ENCODE measurements at regions not wholly inside any gene's neighbourhood (a gene's known extent, or its start where the extent isn't known, plus 50 kb on each side); places are given as distances from the start of the nearest gene placed in this dataset.
"Not testable (repeated sequence)": the region's sequence is repeated elsewhere in the genome, so short reads cannot be mapped to it uniquely, and the experiment has no call there.

DNA sequence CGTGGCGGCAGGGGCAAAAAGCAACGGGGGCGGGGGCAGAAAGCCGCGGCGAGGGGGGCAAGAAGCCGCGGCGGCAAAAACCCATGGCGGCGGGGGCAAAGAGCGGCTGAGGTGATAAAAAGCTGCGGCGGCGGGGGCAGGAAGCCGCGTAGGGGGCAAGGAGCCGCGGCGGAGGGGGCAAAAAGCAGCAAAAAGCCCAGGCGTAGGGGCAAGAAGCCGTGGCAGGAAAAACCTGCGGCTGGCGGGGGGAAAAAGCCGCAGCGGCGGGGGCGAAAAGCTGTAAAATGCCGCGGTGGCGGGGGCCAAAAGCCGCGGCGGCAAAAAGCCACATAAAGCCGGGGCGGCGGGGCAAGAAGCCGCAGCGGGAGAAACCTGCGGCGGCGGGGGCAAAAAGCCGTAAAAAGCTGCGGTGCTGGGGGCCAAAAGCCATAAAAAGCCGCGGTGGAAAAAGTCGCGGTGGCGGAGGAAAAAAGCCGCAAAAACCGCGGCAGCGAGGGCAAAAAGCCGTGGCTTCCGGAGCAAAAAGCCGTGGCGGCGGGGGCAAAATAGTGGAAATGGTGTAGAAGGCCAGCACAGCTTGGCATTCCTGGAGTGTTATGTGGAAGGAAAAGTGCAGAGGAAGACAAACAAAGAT lies 487.8 kb downstream of the ZNF33B start:
- TF ChIP-seq POLR2A (IDR thresholded peaks at IDR 0.05; ENCODE audit: low read length) (no peak), GATA1 (IDR thresholded peaks at IDR 0.05; ENCODE audit: low read depth, low read length) (no peak)
- no peak for DNase-seq

DNA sequence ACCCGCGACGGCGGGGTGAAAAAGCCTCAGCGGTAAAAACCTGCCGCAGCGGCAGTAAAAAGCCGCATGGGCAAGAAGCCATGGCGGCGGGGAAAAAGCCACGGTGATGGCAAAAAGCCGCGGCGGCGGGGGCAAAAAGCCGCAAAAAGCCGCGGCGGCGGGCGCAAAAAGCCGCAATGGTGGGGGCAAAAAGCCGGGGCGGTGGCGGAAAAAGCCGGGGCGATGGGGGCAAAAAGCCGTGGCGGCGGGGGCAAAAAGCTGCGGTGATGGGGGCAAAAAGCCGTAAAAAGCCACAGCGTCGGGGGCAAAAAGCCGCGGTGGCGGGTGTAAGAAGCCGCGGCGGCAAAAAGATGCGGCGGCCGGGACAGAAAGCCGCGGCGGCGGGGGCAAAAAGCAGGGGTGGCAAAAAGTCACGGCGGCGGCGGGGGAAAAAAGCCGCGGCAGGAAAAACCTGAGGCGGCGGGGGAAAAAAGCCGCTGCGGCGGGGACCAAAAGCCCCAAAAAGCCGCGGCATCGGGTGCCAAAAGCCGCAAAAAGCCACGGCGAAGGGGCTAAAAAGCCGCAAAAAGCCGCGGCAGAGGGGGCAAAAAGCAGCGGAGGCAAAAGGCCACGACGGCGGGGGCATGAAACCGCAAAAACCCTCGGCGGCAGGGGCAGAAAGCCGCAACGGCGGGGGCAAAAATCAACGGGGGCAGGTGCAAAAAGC lies 488.5 kb downstream of the ZNF33B start:
- DNase-seq: no peak
- TF ChIP-seq GATA1 (IDR thresholded peaks at IDR 0.05; ENCODE audit: low read depth, low read length) (no peak), POLR2A (IDR thresholded peaks at IDR 0.05; ENCODE audit: low read length) (no peak)

DNA sequence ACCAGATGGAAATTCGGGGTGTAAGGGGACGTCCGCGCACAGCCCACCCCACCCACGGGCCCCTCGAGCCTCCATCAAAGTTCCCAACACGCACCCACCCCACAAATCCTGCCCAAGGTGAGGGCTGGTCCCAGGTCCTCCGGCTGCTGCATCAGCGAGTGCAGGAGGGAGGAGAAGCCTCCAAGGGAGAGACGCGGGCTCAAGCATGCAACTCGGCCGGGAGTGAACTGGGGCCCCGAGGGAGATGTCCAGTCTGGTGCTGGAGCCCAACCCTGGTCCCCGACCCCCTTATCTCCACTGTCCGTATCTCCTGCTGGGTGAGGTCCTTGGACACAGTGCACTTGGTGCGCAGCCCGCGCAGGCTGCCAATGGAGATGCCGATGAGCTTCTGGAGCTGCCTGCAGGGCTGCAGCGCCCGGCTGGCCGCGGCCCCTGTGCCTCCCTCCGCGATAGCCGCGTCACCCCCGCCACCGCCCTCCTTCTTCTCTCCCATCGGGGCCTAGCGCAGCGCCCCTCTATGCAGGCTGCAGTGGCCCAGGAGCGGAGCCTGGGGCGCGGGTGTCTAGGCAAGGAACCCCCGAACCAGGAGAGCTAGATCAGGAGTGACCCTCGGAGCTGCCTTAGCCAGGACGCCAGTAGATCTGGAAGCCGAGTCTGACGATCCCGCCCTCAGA lies 489.2 kb downstream of the ZNF33B start:
- DNase-seq: no peak
- TF ChIP-seq POLR2A (IDR thresholded peaks at IDR 0.05; ENCODE audit: low read length) (no peak), GATA1 (IDR thresholded peaks at IDR 0.05; ENCODE audit: low read depth, low read length) (no peak)

DNA sequence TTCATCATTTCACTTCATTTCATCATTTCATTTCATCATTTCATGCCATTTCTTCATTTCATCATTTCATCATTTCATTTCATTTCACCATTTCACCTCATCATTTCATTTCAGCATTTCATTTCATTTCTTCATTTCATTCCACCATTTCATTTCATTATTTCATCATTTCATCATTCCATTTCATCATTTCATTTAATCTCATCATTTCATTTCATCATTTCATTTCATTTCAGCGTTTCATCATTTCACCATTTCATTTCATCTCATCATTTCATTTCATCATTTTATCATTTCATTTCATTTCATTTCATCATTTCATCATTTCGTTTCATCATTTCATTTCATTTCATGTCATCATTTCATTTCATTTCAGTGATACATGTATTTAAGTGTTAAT lies 492.2 kb downstream of the ZNF33B start:
- not testable (repeated sequence) for DNase-seq

DNA sequence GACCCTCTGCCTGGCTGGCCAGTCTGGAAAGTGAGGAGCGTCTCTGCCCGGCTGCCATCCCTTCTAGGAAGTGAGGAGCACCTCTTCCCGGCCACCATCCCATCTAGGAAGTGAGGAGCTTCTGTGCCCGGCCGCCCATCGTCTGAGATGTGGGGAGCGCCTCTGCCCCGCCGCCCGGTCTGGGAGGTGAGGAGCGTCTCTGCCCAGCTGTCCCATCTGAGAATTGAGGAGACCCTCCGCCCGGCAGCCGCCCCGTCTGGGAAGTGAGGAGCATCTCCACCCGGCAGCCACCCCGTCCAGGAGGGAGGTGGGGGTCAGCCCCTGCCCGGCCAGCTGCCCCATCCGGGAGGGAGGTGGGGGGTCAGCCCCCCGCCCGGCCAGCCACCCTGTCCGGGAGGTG lies 500.3 kb downstream of the ZNF33B start:
- DNase-seq: not testable (repeated sequence)

DNA sequence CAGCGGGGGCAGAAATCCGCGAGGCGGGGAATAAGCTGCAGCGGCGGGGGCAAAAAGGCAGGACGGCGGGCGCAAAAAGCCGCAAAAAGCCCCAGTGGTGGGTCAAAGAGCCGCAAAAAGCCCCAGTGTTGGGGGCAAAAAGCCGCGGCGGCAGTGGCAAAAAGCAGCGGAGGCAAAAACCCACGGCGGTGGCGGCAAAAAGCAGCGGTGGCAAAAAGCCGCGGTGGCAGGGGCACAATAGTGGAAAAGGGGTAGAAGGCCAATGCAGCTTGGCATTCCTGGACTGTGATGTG lies 525.3 kb downstream of the ZNF33B start:
- TF ChIP-seq GATA1 (IDR thresholded peaks at IDR 0.05; ENCODE audit: low read depth, low read length) (no peak), POLR2A (IDR thresholded peaks at IDR 0.05; ENCODE audit: low read length) (no peak)

DNA sequence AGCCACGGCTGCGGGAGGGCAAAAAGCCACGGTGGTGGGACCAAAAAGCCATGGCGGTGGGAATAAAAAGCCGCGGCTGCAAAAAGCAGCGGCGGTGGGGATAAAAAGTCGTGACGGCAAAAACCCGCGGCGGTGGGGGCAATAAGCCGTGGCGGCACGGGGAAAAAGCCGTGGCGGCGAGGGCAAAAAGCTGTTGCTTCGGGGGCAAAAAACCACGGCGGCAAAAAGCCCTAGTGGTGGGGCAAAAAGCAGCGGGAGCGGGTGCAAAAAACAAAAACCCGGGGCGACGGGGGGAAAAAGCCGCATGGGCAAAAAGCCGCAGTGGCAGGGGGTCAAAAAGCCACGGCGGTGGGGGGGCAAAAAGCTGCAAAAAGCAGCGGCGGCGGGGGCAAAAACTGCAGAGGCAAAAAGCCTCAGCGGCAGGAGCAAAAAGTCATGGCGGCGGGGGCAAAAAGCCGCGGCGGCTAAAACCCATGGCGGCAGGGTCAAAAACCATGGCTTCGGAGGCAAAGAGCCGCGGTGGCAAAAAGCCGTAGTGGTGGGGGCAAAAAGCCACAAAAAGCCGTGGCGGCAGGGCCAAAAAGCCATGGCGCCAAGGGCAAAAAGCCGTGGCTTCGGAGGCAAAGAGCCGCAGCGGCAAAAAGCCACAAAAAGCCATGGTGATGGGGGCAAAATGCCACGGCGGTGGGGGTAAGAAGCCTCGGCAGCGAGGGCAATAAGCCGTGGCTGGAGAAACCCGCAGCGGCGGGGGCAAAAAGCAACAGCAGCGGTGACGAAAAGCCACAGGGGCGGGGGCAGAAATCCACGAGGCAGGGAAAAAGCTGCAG lies 525.8 kb downstream of the ZNF33B start:
- DNase-seq: no peak
- TF ChIP-seq POLR2A (IDR thresholded peaks at IDR 0.05; ENCODE audit: low read length) (no peak), GATA1 (IDR thresholded peaks at IDR 0.05; ENCODE audit: low read depth, low read length) (no peak)

More for the DNA sequence above, 525.3 kb downstream of the ZNF33B start:
- no peak for DNase-seq

DNA sequence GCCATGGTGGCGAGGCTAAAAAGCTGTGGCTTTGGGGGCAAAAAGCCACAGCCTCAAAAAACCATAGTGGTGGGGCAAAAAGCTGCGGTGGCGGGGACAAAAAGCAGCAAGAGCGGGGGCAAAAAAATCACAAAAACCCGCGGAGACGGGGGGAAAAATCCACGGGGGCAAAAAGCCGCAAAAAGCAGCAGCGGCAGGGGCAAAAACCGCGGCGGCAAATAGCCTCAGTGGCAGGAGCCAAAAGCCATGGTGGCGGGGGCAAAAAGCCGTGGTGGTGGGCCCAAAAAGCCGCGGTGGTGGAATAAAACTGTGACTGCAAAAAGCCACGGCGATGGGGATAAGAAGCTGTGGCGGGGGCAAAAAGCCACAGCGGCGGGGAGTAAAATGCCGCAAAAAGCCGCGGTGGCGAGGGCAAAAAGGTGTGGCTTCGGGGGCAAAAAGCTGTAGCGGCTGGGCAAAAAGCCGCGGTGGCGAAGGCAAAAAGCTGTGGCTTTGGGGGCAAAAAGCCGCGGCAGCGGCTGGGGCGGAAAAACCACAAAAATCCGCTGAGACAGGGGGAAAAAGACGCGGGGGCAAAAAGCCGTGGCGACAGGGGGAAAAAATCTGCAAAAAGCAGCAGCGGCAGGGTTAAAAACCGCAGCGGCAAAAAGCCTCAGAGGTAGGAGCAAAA lies 526.6 kb downstream of the ZNF33B start:
- TF ChIP-seq POLR2A (IDR thresholded peaks at IDR 0.05; ENCODE audit: low read length): no peak
- DNase-seq: no peak

DNA sequence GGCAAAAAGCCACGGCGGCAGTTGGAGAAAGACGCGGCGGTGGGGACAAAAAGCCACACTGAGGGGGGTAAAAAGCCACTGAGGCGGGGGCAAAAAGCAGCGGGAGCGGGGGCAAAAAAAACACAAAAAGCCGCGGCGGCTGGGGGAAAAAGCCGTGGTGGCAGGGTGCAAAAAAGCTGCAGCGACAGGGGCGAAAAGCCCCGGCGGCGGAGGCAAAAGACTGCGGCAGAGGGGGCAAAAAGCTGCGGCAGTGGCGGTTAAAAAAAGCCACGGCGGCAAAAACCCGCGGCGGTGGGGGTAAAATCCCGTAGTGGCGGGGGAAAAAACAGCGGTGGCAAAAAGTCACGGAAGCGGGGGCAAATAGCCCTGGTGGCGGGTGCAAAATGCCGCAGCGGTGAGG lies 527.3 kb downstream of the ZNF33B start:
- TF ChIP-seq GATA1 (IDR thresholded peaks at IDR 0.05; ENCODE audit: low read depth, low read length) (no peak), POLR2A (IDR thresholded peaks at IDR 0.05; ENCODE audit: low read length) (no peak)
- no peak for DNase-seq
